H1 (cell line): ENCODE measurements at regions not wholly inside any gene's neighbourhood (a gene's known extent, or its start where the extent isn't known, plus 50 kb on each side); places are given as distances from the start of the nearest gene placed in this dataset.

Experiments used
- CTCF ChIA-PET: fragments of 300-600 bp; sonication (Branson Sonifier 250); formaldehyde crosslinking; loops from one replicate; lab custom pipeline; 2021; ENCODE audit not compliant: partially characterized antibody; lab: Charles Lee
- POLR2A ChIA-PET: fragments of 300-600 bp; sonication (Branson Sonifier 250); formaldehyde crosslinking; loops from one replicate; lab custom pipeline; 2021; ENCODE audit warnings: inconsistent platforms; ENCODE audit not compliant: partially characterized antibody; lab: Charles Lee
- DNase-seq, 2 experiments: peaks; one replicate each; pipeline versions ENCODE4 v3.0.0 to v3.0.0-alpha.2; 2010 to 2022; ENCODE audit warnings: low spot score in 2 of 2, low read depth in 1 of 2, mixed read lengths in 1 of 2
- FAIRE-seq: peaks from 2 replicates; lab custom pipeline; 2011; peaks lifted over from hg19 to GRCh38; lab: Jason Lieb, UNC
- H2AFZ ChIP-seq: 2 replicates; pipeline ENCODE4 v1.8.1; 2012; ENCODE audit warnings: low read length, inconsistent platforms
- H2AK5ac ChIP-seq: 2 replicates; pipeline ENCODE4 v1.6.1; 2013; ENCODE audit warnings: low read depth, low read length
- H2BK120ac ChIP-seq: replicated peaks from 2 replicates; pipeline ENCODE3; 2013; ENCODE audit warnings: low read depth, low read length, inconsistent platforms
- H2BK12ac ChIP-seq: 2 replicates; pipeline ENCODE4 v1.6.1; 2013; ENCODE audit warnings: low read depth, low read length
- H2BK15ac ChIP-seq: 2 replicates; pipeline ENCODE4 v1.6.1; 2013; ENCODE audit warnings: low read length
- H2BK20ac ChIP-seq: 2 replicates; pipeline ENCODE4 v1.6.1; 2013; ENCODE audit warnings: low read length
- H2BK5ac ChIP-seq: 2 replicates; pipeline ENCODE4 v1.6.1; 2013; ENCODE audit warnings: low read depth, low read length
- H3K14ac ChIP-seq: 2 replicates; pipeline ENCODE4 v1.6.1; 2013; ENCODE audit warnings: inconsistent platforms; ENCODE audit not compliant: insufficient read length
- H3K18ac ChIP-seq: 2 replicates; pipeline ENCODE4 v1.6.1; 2013; ENCODE audit warnings: low read length; ENCODE audit errors: extremely low read depth
- H3K23ac ChIP-seq: 2 replicates; pipeline ENCODE4 v1.6.1; 2013; ENCODE audit warnings: inconsistent platforms; ENCODE audit not compliant: insufficient read length
- H3K23me2 ChIP-seq: 2 replicates; pipeline ENCODE4 v1.6.1; 2013; ENCODE audit warnings: low read depth, low read length
- H3K27ac ChIP-seq: 2 replicates; pipeline ENCODE4 v1.6.1; 2011; ENCODE audit warnings: low read depth, low read length, inconsistent platforms
- H3K27me3 ChIP-seq, 4 experiments: replicated peaks in 1 of 4; 1 replicate in 1 of 4; 2 replicates in 3 of 4; pipeline versions ENCODE4 v1.6.1 to v1.8.1; 2011 to 2013; ENCODE audit warnings: low read length in 3 of 4, mild to moderate bottlenecking in 3 of 4, inconsistent platforms in 2 of 4, mixed read lengths in 2 of 4, moderate library complexity in 1 of 4; ENCODE audit not compliant: control insufficient read depth in 3 of 4, insufficient read depth in 3 of 4; ENCODE audit errors: extremely low read depth in 1 of 4
- H3K36me3 ChIP-seq, 4 experiments: 2 replicates each; pipeline versions ENCODE4 v1.6.1 to v1.8.1; 2011 to 2013; ENCODE audit warnings: mild to moderate bottlenecking in 4 of 4, low read length in 3 of 4, moderate library complexity in 2 of 4, control low read depth in 1 of 4, inconsistent platforms in 1 of 4; ENCODE audit not compliant: insufficient read depth in 4 of 4, control insufficient read depth in 2 of 4
- H3K4ac ChIP-seq: replicated peaks from 2 replicates; pipeline ENCODE3; 2013; ENCODE audit warnings: low read length, low read depth, mixed read lengths, inconsistent platforms; ENCODE audit not compliant: insufficient read length
- H3K4me1 ChIP-seq, 4 experiments: replicated peaks in 1 of 4; 1 replicate in 1 of 4; 2 replicates in 3 of 4; pipeline versions ENCODE4 v1.6.1 to v1.8.1; 2011 to 2013; ENCODE audit warnings: low read length in 3 of 4, inconsistent platforms in 2 of 4, mixed read lengths in 1 of 4; ENCODE audit not compliant: insufficient read depth in 4 of 4, control insufficient read depth in 3 of 4
- H3K4me2 ChIP-seq, 2 experiments: 2 replicates each; pipeline versions ENCODE4 v1.6.1 to v1.8.1; 2011 to 2013; ENCODE audit warnings: low read depth in 2 of 2, low read length in 2 of 2, control low read depth in 1 of 2, inconsistent platforms in 1 of 2, mild to moderate bottlenecking in 1 of 2; ENCODE audit not compliant: insufficient read depth in 1 of 2
- H3K4me3 ChIP-seq, 4 experiments: fragments of 200-600, 300-600 bp in 1 of 4; sonication (generic), shearing (Covaris generic), sonication (Bioruptor Twin) in 1 of 4; 2 replicates each; pipeline versions ENCODE4 v1.5.1 to v1.8.1; 2011 to 2016; ENCODE audit warnings: low read length in 4 of 4, low read depth in 3 of 4, control low read depth in 2 of 4, inconsistent platforms in 2 of 4, mild to moderate bottlenecking in 2 of 4, mixed read lengths in 1 of 4, moderate library complexity in 1 of 4; ENCODE audit not compliant: insufficient read depth in 2 of 4; ENCODE audit errors: extremely low read depth in 1 of 4
- H3K56ac ChIP-seq: replicated peaks from 2 replicates; pipeline ENCODE3; 2013; ENCODE audit warnings: low read depth, mild to moderate bottlenecking, mixed read lengths, low read length, inconsistent platforms; ENCODE audit not compliant: insufficient read length
- H3K79me1 ChIP-seq: 2 replicates; pipeline ENCODE4 v1.6.1; 2013; ENCODE audit warnings: low read depth, low read length, control low read depth
- H3K79me2 ChIP-seq, 2 experiments: 2 replicates each; pipeline versions ENCODE4 v1.6.1 to v1.8.1; 2012 to 2013; ENCODE audit warnings: low read length in 2 of 2, mild to moderate bottlenecking in 2 of 2, inconsistent platforms in 1 of 2; ENCODE audit not compliant: insufficient read depth in 2 of 2, control insufficient read depth in 1 of 2
- H3K9ac ChIP-seq, 4 experiments: replicated peaks in 1 of 4; 1 replicate in 1 of 4; 2 replicates in 3 of 4; pipeline versions ENCODE4 v1.6.1 to v1.8.1; 2011 to 2013; ENCODE audit warnings: low read depth in 3 of 4, low read length in 3 of 4, control low read depth in 2 of 4, mild to moderate bottlenecking in 2 of 4, moderate library complexity in 2 of 4, inconsistent platforms in 1 of 4; ENCODE audit errors: extremely low read depth in 1 of 4
- H3K9me3 ChIP-seq, 2 experiments: 2 replicates each; pipeline versions ENCODE4 v1.6.1 to v1.8.1; 2012 to 2013; ENCODE audit warnings: mild to moderate bottlenecking in 2 of 2, moderate library complexity in 2 of 2, control low read depth in 1 of 2, inconsistent platforms in 1 of 2, low read depth in 1 of 2, low read length in 1 of 2, mixed read lengths in 1 of 2; ENCODE audit not compliant: insufficient read depth in 2 of 2
- H4K20me1 ChIP-seq, 2 experiments: replicated peaks in 1 of 2; 2 replicates each; pipeline versions ENCODE3 to v1.8.1; 2011 to 2013; ENCODE audit warnings: inconsistent platforms in 2 of 2, low read length in 2 of 2, mild to moderate bottlenecking in 1 of 2; ENCODE audit not compliant: insufficient read depth in 2 of 2, control insufficient read depth in 1 of 2
- H4K5ac ChIP-seq: 2 replicates; pipeline ENCODE4 v1.6.1; 2013; ENCODE audit warnings: low read length, low read depth, mixed read lengths, inconsistent platforms; ENCODE audit not compliant: insufficient read length
- H4K8ac ChIP-seq: 2 replicates; pipeline ENCODE4 v1.8.0; 2013; ENCODE audit warnings: mild to moderate bottlenecking, moderate library complexity, low read length, inconsistent platforms; ENCODE audit not compliant: insufficient read depth; ENCODE audit errors: extremely low read depth
- H4K91ac ChIP-seq: replicated peaks from 2 replicates; pipeline ENCODE3; 2013; ENCODE audit warnings: low read length, mixed read lengths, inconsistent platforms; ENCODE audit not compliant: insufficient read length
- ASH2L ChIP-seq: fragments of 200-600, 300-600 bp; sonication (generic); IDR thresholded peaks from one replicate; pipeline ENCODE4 v1.7.1; 2017; ENCODE audit warnings: low read length
- E2F6 ChIP-seq: IDR thresholded peaks from 2 replicates; pipeline ENCODE4 v1.6.1; 2012; ENCODE audit warnings: inconsistent platforms
- HDAC6 ChIP-seq: IDR thresholded peaks from one replicate; pipeline ENCODE4 v1.7.1; 2012; ENCODE audit warnings: low read depth, mild to moderate bottlenecking, inconsistent platforms, low read length, moderate library complexity
- JUN ChIP-seq: IDR thresholded peaks from 2 replicates; pipeline ENCODE4 v1.6.1; 2011; ENCODE audit warnings: low read depth, mild to moderate bottlenecking, improper control_type of control experiment, low read length
- KDM4A ChIP-seq: IDR thresholded peaks from one replicate; pipeline ENCODE4 v1.7.1; 2012; ENCODE audit warnings: low read depth, mild to moderate bottlenecking, moderate library complexity, low read length, inconsistent platforms; ENCODE audit not compliant: severe bottlenecking
- USF2 ChIP-seq: IDR thresholded peaks from 2 replicates; pipeline ENCODE4 v1.6.1; 2011; ENCODE audit warnings: low read length, improper control_type of control experiment
- YY1 ChIP-seq: IDR thresholded peaks from 2 replicates; pipeline ENCODE4 v1.6.1; 2011; ENCODE audit warnings: low read depth, mild to moderate bottlenecking, low read length
- WGBS, 2 experiments: shearing (Covaris generic) in 1 of 2; methylation state at CpG; one replicate each; pipeline versions ENCODE4 v1.1.6 to v1.1.7; 2013 to 2015; ENCODE audit warnings: low lambda C conversion rate in 2 of 2, mixed read lengths in 2 of 2, inconsistent platforms in 1 of 2, low coverage in 1 of 2, missing lambda C conversion rate in 1 of 2; ENCODE audit not compliant: insufficient replicate concordance in 2 of 2, insufficient coverage in 1 of 2, insufficient read length in 1 of 2; ENCODE audit errors: extremely low coverage in 1 of 2, missing lambda C conversion rate in 1 of 2; 5-methylcytosine and 5-hydroxymethylcytosine counted together

GRCh38 chr6:167405778-167406532 lies 81.1 kb downstream of the TTLL2 start:
- H4K20me1 ChIP-seq, result no peaks in the 10 kb centered on the region
- no peaks in the 10 kb centered on the region for H3K79me2 ChIP-seq
- no peak overlapping the region for H3K56ac ChIP-seq
- no peak for DNase-seq
- FAIRE-seq, result no peak
- H4K8ac ChIP-seq, result no peak overlapping the region
- H3K23ac ChIP-seq, result no peak overlapping the region
- no peak overlapping the region for H3K14ac ChIP-seq
- H3K18ac ChIP-seq, result no peak overlapping the region
- H4K5ac ChIP-seq, result no peak overlapping the region
- H3K23me2 ChIP-seq, result no peaks in the 10 kb centered on the region
- no peak overlapping the region for H3K4me3 ChIP-seq
- H2AFZ ChIP-seq, result no peak overlapping the region
- WGBS, 2 experiments, result 80% methylated on average over 14 of the region's 14 CpGs; no CpG with 5 or more reads in 1 of the 2 experiments
- no peaks in the 10 kb centered on the region for H3K9me3 ChIP-seq
- H3K79me1 ChIP-seq, result no peaks in the 10 kb centered on the region
- H2BK120ac ChIP-seq, result no peak overlapping the region
- H3K27me3 ChIP-seq, result no peaks in the 10 kb centered on the region
- H3K4ac ChIP-seq, result no peak overlapping the region
- H3K9ac ChIP-seq, result no peak overlapping the region
- 0 out of 2 replicates have a peak overlapping the region, but pooled peaks have one; percentile 61 for H2BK20ac ChIP-seq
- peak overlapping the region; percentile 72 for H2BK15ac ChIP-seq
- H4K91ac ChIP-seq, result peak overlapping the region; percentile 25
- 0 out of 2 replicates have a peak overlapping the region, but pooled peaks have one; percentile 45 for H2AK5ac ChIP-seq
- H3K36me3 ChIP-seq, result no peaks in the 10 kb centered on the region
- TF ChIP-seq HDAC6 (no peak), KDM4A (no peak), JUN (no peak), YY1 (no peak), USF2 (no peak), E2F6 (no peak), ASH2L (no peak)
- ChIA-PET POLR2A (no interaction called here), CTCF (interaction anchor here (1.0 to 3.2 kb wide), 3 partner anchors 9 to 454 kb away, joined by 3 to 9 read pairs (median 3); no protein-coding TSS in a partner anchor)
- H3K4me1 ChIP-seq, result peaks cover 0 to 23% (median 4%) of the 10 kb centered on the region in 4 experiments; a peak in 5 of 7 replicates
- H3K4me2 ChIP-seq, result no peak overlapping the region
- H2BK12ac ChIP-seq, result peak overlapping the region; percentile 50; the same call in 1 of the 2 replicates
- no peak overlapping the region for H3K27ac ChIP-seq
- 0 out of 2 replicates have a peak overlapping the region, but pooled peaks have one; percentile 2 for H2BK5ac ChIP-seq
